NCI-H2196 treated with DMSO at 0.1 percent for 48 hours (cell line): ENCODE measurements at regions not wholly inside any gene's neighbourhood (a gene's known extent, or its start where the extent isn't known, plus 50 kb on each side); places are given as distances from the start of the nearest gene placed in this dataset.
"Not testable (repeated sequence)": the region's sequence is repeated elsewhere in the genome, so short reads cannot be mapped to it uniquely, and the experiment has no call there.

Experiments used
- DNase-seq: peaks from one replicate; lab custom pipeline; 2025; ENCODE audit not compliant: unreplicated experiment; lab: John Stamatoyannopoulos, UW

DNA sequence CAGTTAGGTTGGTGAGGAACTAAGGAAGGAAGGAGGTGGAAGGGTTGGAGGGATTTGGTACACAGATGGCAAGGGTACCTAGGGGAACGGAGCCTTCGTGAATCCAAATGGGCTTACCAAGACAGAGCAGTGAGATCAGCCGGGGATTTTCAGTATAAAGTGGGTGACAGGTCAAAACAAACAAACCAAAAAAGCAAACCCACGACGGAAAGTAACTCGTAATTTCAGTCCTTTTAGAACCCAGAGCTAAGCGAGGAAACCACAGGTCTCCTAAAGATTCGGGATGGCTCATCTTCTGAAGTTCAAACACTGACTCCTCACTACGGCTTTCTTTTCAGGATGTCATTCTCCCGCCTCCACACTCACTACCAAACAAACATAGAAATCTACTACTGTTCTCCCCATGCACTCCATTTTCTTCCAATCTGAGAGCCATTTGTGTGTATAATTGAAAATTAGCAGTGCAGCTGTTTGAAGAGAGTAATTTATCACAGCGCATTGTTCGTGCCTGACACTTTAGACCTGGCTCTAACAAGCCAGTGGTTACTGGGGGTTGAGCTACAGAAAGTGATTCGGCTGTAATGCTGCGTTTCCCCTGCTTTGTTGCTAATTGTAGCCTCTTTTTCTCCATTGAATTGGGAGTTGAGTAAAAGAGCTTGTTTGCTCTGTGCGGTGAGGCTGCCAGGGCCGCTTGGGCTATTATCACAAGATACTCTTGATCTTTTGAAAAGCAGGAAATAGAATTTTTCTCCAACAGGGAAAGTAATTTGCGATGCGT is 64.7 kb upstream of the CCDC39 start:
- DNase-seq = peak; percentile 49

DNA sequence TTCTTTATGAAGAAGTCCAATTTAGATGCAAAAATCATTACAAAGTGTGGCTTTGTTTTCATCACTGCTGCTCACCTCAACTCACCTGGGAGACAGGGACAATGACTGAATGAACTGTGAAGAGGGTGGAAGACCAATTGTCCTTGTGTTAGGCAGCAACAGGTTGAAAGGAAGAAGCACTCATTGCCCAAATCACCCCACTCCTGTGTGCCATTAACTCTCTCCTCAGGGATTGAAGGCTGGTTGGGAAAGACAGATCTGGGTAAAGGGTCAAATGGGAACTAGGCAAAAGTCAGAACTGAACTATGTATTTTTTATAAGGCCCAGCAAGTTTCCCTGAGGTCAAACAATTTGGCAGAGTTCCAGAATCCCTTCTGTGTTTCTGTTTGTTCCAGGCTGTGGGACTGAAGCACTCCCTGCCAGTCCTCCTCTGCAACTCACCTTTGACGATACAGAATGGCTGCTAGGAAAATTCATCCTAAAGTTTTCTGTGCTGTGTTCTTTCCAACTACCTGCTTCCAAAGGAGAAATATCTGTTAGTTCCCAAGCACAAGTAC is 68.6 kb upstream of the CCDC39 start:
- no peak for DNase-seq

DNA sequence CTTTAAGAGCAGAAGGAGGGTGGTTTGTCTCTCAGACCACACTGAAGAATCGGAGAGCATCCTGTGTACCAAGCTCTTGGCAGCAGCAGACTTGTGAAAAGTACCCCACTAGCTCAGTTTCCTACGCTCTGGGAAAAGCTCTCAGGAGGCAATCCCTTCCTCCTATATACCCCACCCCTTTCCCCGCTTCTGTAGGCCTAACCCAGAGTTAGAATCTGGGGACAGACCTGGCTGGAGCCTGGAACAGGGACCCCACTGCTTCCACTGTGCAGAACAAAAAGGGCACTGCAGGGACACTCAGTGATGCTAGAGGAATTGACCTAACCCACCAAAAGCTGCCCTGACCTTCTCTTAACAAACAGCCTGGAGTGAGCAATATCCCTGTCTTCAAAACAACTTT is 70.0 kb upstream of the CCDC39 start:
- no peak for DNase-seq

DNA sequence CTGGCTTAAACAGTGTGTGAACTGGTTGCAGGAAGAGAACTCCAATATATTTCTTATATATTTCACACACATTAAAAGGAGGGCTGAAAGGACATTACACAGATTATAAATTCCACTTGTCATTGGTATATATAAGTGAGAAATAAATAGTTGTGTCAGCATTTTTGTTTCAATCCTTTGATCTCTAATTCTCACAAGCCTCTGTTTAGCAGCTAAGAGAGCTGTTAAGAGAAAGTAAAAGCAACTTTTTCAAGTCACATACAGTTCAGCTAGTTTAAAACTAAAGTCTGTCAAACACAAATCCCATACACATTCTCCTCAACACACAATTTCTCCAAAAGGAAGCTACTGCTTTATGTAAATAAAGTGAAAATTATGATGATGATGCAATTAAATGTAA is 70.5 kb upstream of the CCDC39 start:
- no peak for DNase-seq

DNA sequence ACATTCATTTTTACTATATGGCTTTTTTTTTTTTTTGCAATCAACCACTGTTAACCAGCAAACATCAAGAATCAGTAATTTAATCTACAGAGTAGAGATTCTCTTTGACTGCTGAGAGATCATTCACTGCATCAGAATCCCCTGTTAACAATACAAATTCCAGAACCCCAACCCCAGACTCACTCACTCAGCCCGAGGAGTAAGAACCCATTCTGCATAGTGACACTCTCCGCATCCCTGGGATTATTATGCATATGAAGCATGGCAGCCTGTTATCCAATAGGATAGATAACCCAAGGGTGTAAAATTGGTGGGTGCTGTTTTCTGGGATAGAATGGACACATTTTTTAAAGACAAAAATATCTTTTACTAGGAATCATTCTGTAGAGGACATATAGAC is 76.3 kb upstream of the CCDC39 start:
- DNase-seq = no peak

DNA sequence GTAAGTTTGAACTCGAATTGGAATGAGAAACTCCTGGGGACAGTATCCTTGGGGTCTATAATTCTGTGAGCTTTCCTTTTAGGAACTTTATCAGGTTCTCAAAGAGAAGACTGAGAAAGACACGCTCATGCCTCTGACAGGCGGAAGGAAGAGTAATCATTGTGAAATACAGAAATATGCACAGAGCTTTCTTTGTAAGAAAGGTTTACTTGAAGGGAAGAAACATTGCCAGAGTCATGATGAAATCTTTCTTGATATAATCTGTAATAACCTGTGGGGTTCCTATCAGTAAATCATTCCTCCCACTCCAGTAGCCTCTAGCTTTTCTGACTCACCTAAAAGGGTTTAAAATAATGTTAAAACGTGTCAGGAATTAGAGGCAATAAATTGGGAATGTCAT is 83.6 kb upstream of the CCDC39 start:
- DNase-seq = no peak

DNA sequence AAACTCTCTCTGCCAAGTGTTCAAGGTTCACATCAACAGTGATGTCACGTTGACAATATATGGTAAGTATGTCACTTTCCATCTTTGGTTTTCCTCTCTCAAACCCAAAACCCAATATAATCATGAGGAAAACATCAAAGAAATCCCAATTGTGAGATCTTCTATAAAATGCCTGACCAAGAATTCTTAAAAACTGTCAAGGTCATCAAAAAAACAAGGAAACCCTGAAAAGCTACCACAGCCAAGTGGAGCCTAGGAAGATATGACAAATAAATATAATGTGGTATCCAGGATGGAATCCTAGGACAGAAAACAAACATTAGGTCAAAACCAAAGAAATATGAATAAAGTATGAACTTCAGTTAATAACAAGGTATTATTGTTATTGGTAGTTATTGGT is 85.2 kb upstream of the CCDC39 start:
- DNase-seq = no peak

DNA sequence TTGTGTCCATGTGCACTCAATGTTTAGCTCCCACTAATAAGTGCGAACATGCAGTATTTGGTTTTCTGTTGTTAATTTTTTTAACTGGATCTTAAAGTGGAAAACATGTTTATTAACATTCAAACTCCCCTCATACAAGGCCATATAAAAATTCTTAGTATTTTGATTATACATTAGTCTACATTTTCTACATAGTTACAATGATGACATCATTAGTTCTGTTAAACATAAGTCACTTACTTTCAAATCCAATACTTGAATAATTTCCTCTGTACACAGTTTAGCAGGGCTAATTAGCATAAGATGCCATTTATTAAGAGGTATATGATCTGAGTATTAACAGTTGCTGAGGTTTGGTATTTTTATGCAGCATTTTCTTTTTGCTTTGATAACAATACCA is 91.3 kb upstream of the CCDC39 start:
- no peak for DNase-seq

DNA sequence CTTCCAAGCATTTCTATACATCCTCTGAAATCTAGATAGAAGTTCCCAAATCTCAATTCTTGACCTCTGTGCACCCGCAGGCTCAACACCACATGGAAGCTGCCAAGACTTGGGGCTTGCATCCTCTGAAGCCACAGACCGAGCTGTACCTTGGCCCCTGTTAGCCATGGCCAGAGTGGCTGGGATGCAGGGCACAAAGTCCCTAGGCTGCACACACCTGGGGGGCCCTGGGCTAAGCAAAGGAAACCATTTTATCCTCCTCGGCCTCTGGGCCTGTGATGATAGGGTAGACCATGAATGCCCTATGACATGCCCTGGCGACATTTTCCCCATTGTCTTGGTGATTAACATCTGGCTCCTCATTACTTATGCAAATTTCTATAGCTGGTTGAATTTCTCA is 97.1 kb upstream of the CCDC39 start:
- no peak for DNase-seq

DNA sequence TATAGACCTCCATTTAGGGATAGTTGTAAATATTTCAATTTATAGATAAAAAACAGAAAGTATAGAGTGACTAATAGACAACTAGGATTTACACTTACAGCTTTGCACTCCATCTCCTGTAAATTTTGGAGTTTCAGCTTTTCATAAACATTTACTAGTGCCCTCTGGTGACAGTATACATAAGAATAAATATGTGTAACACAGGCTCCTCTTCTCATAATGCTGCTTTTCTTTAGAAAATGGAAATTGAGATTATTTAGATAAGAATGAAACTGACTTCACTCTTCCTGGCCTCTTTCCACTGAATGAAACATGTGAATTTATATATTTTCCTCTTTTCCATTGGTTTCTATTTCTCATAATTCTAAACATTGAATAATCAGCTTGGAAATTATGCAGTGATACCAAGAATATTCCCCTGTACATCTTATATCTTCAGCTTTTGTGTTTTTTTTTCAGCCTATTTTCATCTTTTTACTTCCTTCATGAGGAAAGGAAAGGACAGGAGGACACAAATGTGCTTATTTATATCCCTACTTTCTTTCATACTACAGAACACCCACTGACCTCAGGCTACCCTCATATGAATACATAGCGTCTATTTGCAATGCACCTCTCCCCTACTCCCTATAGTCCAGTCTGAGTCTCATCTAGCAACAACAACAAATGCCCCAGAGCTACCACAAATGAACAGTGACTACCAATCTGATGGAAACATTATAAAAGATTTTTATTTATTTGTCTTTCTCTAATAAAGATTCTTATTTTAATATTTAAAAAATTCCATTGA is 103.1 kb upstream of the CCDC39 start:
- DNase-seq = no peak

DNA sequence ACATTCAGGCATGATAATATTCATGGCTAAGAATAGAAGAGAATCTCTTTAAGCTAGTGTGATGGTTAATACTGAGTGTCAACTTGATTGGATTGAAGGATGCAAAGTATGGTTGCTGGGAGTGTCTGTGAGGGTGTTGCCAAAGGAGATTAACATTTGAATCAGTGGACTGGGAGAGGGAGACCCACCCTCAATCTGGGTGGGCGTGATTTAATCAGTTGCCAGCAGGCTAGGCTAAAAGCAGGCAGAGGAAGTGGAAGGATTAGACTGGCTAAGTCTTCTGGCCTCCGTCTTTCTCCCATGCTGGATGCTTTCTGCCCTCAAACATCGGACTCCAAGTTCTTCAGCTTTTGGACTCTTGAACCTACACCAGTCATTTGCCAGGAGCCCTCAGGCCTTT is 106.9 kb upstream of the CCDC39 start:
- DNase-seq = not testable (repeated sequence)

DNA sequence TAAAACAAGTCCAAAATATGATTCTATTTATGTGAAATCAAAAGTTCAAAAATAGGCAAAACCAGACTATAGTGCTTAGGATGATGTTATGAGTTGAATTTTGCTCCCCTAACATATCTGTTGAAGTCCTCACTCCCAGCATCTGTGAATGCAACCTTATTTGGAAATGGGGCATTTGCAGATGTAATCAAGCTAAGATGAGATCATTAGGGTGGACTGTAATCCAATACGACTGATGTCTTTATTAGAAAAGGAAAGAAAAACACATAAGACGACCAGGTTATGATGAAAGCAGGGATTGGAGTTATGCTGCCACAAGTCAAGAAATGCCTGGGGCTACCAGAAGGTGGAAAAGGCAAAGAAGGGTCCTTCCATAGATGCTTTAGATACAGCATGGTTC is 110.5 kb upstream of the CCDC39 start:
- DNase-seq = no peak

DNA sequence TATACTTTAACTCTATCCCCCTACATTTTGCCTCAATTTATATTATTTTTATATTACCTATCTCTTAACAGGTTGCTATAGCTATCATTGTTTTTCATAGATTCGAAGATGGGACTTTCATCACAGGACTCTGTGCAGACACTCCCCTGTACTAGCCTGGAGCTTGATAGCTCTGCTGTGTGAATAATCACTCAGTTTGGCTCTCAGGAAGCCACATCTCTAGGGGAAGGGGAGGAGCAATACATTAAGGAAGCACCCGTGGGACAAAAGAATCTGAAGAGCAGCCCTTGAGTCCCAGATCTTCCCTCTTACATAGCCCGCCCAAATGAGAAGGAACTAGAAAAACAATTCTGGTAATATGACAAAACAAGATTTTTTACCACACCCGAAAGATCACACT is 114.3 kb upstream of the FXR1 start:
- DNase-seq = no peak

DNA sequence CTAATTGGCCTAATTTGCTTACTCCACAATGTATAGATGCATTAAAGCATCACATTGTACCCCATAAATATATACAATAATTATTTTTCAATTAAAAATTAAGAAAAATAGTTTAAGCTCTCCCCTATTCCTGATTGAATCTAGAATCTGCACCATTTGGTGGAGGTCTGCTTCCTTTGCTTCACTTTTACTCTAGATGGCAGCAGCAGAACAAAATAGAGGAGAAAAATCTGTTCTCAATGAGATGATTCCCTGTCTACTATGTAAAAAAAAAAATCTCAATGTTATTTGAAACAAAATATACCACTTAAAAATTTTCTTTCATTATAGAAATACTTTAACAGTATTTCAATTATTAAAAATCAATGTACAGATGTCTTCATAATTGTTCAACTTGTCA is 109.6 kb upstream of the FXR1 start:
- peak; percentile 30 for DNase-seq

DNA sequence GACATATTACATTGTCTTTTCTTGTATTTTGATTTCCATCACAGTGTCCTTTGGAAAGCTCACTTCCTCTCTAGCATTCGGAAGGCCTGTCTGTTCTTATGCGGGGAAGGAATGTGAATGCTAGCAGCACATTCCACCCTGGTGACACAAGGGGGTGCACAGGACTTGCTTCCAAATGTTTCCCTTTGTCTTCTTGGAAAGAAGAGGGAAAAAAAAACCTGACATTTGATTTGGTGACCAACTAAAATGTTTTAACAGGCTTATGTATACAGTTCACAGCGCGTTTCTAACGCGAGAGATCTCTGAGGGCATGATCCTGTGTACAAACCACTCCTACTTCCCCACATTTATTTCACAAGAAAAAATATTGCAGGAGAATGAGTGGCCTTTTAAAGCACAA is 107.6 kb upstream of the FXR1 start:
- DNase-seq = peak; percentile 30

DNA sequence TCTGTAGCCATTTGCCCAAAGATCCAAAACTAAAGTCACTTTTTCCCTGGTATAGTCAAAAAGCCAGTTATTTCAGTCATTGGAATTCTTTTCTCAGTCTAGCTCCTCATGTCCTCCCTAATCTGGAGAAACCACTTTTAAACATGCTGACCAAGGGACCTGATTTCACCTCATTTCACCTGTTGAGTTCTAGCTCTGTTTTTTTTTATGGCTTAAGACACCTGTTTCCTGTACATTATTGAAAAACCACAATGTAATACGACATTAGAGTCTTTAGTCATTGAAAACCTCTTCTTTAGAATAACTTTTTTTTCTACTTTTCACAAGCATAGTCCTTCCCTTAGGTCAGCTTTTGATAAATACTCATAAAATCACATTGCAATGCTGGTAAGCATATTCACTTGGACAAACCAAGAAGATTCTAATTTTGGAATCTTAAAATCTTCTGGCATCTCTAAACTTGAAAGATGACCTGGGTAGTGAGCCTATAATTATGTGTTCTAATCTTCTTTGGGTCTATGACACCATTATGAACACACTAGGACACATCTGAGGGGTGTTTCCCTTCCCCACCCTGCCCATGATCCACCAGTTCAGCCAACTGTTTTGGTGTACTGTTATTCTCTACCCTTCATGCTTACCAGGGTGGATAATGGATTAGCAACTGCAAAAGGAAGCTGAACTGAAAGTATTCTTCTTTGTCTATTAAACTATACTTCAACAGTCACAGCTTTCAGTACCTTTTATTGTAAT is 103.5 kb upstream of the FXR1 start:
- peak; percentile 49 for DNase-seq

DNA sequence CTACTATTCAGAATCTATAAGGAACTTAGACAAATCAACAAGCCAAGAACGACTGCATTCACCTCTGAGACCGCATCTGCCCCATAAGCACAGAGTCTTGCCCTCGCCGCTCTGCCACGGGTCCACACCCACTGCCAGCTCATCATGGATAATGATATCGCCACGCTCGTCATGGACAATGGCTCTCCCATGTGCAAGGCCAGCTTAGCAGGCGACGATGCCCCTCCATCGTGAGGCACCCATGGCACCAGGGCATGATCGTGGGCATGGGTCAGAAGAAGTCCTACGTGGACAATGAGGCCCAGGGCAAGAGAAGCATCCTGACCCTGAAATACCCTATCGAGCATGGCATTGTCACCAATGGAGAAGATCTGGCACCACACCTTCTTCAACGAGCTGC is 92.1 kb upstream of the FXR1 start:
- DNase-seq = no peak

DNA sequence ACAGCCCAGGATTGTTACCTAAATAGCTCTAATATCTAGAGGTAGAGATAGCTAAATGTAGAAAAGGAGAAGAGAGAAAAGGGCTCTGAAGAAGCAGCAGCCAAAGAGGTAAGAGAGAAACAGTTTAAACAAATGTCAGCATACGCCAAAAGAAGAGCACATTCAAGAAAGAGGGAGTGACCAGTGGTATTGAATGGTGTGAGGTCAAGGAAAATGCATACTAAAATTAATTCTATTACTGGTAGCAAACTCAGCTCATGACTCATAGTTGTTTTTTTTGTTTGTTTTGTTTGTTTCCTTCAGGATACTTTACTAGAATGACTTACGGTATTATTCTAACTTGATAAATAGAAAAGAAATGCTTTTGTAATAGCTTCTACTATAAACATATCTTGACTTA is 86.5 kb upstream of the FXR1 start:
- no peak for DNase-seq

DNA sequence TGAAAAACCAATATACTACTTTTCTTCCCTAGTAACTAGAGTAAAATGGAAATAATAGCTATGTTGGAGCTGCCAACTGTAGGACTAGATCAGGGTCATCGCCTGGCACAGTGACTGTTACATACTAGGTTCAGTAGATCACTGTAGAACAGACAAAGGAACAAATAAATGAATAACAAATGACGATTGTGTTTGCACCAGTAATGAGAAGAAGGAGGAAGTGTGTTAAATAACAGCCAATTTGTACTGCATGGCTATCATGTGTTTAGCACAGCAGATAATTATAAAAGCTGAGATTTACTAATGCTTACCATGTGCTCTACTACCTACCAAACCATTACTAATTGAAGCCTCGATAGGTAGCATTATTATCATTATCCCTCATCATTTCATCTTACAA is 85.3 kb upstream of the FXR1 start:
- DNase-seq = no peak

DNA sequence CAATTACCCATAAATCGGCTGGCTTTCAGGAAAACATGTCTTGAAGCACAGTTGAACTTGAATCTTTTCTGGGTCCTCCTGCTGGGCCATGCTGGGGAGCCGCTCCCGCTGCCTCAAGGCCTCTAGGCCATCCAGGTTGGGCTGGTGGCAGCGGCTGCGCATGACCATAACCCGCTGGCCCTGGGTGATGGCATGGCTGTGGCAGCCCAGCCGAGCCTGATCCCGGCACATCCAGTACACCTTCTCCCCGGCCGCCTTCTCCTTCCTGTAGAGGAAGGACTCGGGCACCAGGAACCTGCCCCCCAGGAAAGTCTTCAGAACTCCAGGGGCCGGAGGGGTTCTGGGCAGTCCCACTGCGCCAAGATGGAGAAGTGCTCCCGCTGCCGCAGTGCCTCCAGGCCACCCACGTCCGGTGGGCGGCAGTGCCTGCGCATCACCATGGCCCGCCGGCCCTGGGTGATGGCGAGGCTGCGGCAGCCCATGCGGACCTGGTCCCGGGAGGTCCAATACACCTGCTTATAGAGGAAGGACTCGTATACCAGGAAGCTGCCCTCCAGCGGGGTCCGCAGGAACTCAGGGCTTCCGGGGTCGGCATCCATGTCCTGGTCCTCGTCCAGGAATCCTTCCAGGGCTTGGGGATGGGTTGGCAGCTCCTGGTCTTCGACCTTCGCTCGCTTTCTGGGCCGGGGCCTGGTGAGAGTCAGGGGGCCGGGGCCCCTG is 84.3 kb upstream of the FXR1 start:
- no peak for DNase-seq
